Panc1 (cell line): ENCODE measurements at regions not wholly inside any gene's neighbourhood (a gene's known extent, or its start where the extent isn't known, plus 50 kb on each side); places are given as distances from the start of the nearest gene placed in this dataset.

Experiments used
- ATAC-seq: fragments of 200-7000 bp; cut with Tn5 transposase; 2 replicates; pipeline ENCODE4 v1.9.1; 2020; ENCODE audit warnings: mild to moderate bottlenecking, moderate library complexity
- BruUV-seq: library from RNA; stranded (reverse); fragments of 400-500 nt; replicated peaks from 2 replicates; lab custom pipeline; 2021; lab: Mats Ljungman, UMichigan
- CTCF ChIA-PET: fragments of 300-600 bp; sonication (Branson Sonifier 250); formaldehyde crosslinking; loops from one replicate; lab custom pipeline; 2022; ENCODE audit warnings: antibody characterized with exemption; lab: Charles Lee
- POLR2A ChIA-PET: fragments of 300-600 bp; sonication (Branson Sonifier 250); formaldehyde crosslinking; loops from one replicate; lab custom pipeline; 2022; ENCODE audit warnings: antibody characterized with exemption; lab: Charles Lee
- DNase-seq: peaks from one replicate; pipeline ENCODE4 v3.0.0-alpha.2; 2010; ENCODE audit warnings: low read depth, low spot score
- H3K27ac ChIP-seq: 2 replicates; pipeline ENCODE4 v1.5.1; 2011; ENCODE audit warnings: mild to moderate bottlenecking, low read length, inconsistent platforms
- H3K27me3 ChIP-seq: fragments of 200-500 bp; sonication (Bioruptor generic); 2 replicates; pipeline ENCODE4 v1.6.0; 2014; ENCODE audit warnings: low read length, inconsistent platforms; ENCODE audit not compliant: control insufficient read depth, insufficient read depth
- H3K36me3 ChIP-seq: fragments of 200-500 bp; sonication (Bioruptor generic); 2 replicates; pipeline ENCODE4 v1.5.1; 2014; ENCODE audit warnings: inconsistent platforms, mild to moderate bottlenecking, low read length, moderate library complexity; ENCODE audit not compliant: control insufficient read depth, insufficient read depth
- H3K4me1 ChIP-seq: 2 replicates; pipeline ENCODE4 v1.5.1; 2011; ENCODE audit warnings: inconsistent platforms, mild to moderate bottlenecking, low read length, moderate library complexity; ENCODE audit not compliant: control insufficient read depth, insufficient read depth
- H3K4me3 ChIP-seq, 2 experiments: 2 replicates each; pipeline ENCODE4 v1.5.1; 2011 to 2012; ENCODE audit warnings: low read depth in 2 of 2, low read length in 2 of 2, mild to moderate bottlenecking in 2 of 2, inconsistent platforms in 1 of 2, moderate library complexity in 1 of 2
- H3K9me3 ChIP-seq: fragments of 200-500 bp; sonication (Bioruptor generic); 2 replicates; pipeline ENCODE4 v1.5.1; 2014; ENCODE audit warnings: low read depth, mild to moderate bottlenecking, inconsistent platforms, low read length, moderate library complexity; ENCODE audit not compliant: control insufficient read depth, insufficient read depth
- CTCF ChIP-seq: fragments of 450-650 bp; IDR thresholded peaks from 2 replicates; pipeline ENCODE4 v1.5.1; 2017; ENCODE audit warnings: mild to moderate bottlenecking
- POLR2AphosphoS5 ChIP-seq: IDR thresholded peaks from 2 replicates; pipeline ENCODE4 v1.6.1; 2012; ENCODE audit warnings: mild to moderate bottlenecking, low read depth, low read length, moderate library complexity
- SIN3A ChIP-seq: IDR thresholded peaks from 2 replicates; pipeline ENCODE4 v1.6.1; 2012; ENCODE audit warnings: low read depth, mild to moderate bottlenecking, low read length, moderate library complexity, borderline replicate concordance; ENCODE audit not compliant: insufficient read depth
- TCF7L2 ChIP-seq: IDR thresholded peaks from 2 replicates; pipeline ENCODE4 v1.6.1; 2011; ENCODE audit warnings: mild to moderate bottlenecking, low read depth, low read length, inconsistent platforms
- in situ Hi-C: cut with HindIII; loops from 2 replicates; pipeline ENCODE4 v1.10.0; 2016; ENCODE audit warnings: low sequenced_read_pairs, low pct_unique_long_range_greater_than_20kb
- intact Hi-C: fragments of 100-400 bp; cut with micrococcal nuclease; formaldehyde crosslinking; loops from one replicate; pipeline ENCODE4 v1.10.0; 2022; ENCODE audit not compliant: unreplicated experiment
- TF ChIP-seq, protein P1 (sequence below), 2 experiments: IDR thresholded peaks; 2 replicates each; pipeline ENCODE4 v1.6.1; 2011 to 2012; ENCODE audit warnings: low read depth in 2 of 2, control low read depth in 1 of 2, low read length in 1 of 2, mild to moderate bottlenecking in 1 of 2, moderate library complexity in 1 of 2; ENCODE audit not compliant: insufficient read depth in 1 of 2

- H3K27me3 ChIP-seq, result no peaks in the 10 kb centered on the region
- BruUV-seq, result no TSS peak
- DNase-seq, result no peak
- no peaks in the 10 kb centered on the region for H3K4me1 ChIP-seq
- H3K27ac ChIP-seq, result no peak overlapping the region
- in situ Hi-C loops, result no loop called here
- intact Hi-C loops, result no loop called here
- ChIA-PET POLR2A (no interaction called here), CTCF (no interaction called here)
- no peak overlapping the region for H3K4me3 ChIP-seq
- no peak for ATAC-seq
- no peaks in the 10 kb centered on the region for H3K36me3 ChIP-seq
- TF ChIP-seq TCF7L2 (no peak), POLR2AphosphoS5 (no peak), SIN3A (no peak), CTCF (no peak)
- TF ChIP-seq, protein P1, sequence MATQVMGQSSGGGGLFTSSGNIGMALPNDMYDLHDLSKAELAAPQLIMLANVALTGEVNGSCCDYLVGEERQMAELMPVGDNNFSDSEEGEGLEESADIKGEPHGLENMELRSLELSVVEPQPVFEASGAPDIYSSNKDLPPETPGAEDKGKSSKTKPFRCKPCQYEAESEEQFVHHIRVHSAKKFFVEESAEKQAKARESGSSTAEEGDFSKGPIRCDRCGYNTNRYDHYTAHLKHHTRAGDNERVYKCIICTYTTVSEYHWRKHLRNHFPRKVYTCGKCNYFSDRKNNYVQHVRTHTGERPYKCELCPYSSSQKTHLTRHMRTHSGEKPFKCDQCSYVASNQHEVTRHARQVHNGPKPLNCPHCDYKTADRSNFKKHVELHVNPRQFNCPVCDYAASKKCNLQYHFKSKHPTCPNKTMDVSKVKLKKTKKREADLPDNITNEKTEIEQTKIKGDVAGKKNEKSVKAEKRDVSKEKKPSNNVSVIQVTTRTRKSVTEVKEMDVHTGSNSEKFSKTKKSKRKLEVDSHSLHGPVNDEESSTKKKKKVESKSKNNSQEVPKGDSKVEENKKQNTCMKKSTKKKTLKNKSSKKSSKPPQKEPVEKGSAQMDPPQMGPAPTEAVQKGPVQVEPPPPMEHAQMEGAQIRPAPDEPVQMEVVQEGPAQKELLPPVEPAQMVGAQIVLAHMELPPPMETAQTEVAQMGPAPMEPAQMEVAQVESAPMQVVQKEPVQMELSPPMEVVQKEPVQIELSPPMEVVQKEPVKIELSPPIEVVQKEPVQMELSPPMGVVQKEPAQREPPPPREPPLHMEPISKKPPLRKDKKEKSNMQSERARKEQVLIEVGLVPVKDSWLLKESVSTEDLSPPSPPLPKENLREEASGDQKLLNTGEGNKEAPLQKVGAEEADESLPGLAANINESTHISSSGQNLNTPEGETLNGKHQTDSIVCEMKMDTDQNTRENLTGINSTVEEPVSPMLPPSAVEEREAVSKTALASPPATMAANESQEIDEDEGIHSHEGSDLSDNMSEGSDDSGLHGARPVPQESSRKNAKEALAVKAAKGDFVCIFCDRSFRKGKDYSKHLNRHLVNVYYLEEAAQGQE (IDR thresholded peaks at IDR 0.05; ENCODE audit: insufficient read depth in 1 of 2, low read depth in 2 of 2, low read length in 1 of 2), result no peak
- no peaks in the 10 kb centered on the region for H3K9me3 ChIP-seq
These were observed 294.8 kb upstream of the FIGN start for GRCh38 chr2:164030623-164031022.

DNA sequence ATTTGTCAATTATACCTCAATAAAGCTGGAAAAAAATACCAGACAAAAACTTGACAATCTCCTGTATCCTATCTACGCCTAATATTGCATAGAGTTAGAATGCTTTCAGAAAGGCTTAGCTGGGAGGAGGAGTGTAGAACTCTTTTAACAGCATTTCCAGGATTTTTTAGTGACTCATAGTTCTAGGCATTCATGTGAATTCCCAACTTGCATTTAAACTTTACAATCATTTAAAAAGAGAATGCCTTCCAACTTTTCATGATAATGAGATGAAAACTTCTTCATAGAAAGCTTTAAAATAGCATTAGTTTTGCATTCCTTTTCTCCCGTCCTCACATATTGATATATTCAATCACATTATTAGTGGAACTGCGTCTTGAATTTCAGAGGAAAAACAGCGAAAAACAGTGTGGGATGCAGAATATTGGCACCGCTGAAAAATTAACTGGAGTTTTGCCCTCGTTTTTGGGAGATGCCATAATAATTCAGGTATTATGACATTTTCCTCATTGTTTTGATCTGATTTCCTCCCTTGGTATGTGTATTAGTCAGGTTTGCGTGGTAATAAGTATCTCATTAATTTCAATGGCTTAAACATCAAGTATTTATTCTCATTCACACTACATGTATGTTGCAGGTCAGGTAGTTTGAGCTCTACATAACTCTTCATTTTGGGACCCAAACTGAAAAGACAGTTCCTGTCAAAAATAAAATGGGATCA, 293.2 kb upstream of the FIGN start:
- CTCF ChIA-PET, result no interaction called here
- Histone ChIP-seq H3K4me1 (no peaks in the 10 kb centered on the region), H3K9me3 (no peaks in the 10 kb centered on the region), H3K27ac (no peak overlapping the region), H3K27me3 (no peaks in the 10 kb centered on the region), H3K4me3 (no peak overlapping the region), H3K36me3 (no peaks in the 10 kb centered on the region)
- TF ChIP-seq, protein P1 (IDR thresholded peaks at IDR 0.05; ENCODE audit: insufficient read depth in 1 of 2, low read depth in 2 of 2, low read length in 1 of 2), result no peak
- TF ChIP-seq POLR2AphosphoS5 (no peak), SIN3A (no peak), TCF7L2 (no peak)
- BruUV-seq, result no TSS peak
- ATAC-seq (no peak), DNase-seq (no peak)
- in situ Hi-C loops, result no loop called here
- POLR2A ChIA-PET, result no interaction called here
- intact Hi-C loops, result no loop called here
